ENCODE measurements at regions not wholly inside any gene's neighbourhood (a gene's known extent, or its start where the extent isn't known, plus 50 kb on each side); places are given as distances from the start of the nearest gene placed in this dataset.

DNA sequence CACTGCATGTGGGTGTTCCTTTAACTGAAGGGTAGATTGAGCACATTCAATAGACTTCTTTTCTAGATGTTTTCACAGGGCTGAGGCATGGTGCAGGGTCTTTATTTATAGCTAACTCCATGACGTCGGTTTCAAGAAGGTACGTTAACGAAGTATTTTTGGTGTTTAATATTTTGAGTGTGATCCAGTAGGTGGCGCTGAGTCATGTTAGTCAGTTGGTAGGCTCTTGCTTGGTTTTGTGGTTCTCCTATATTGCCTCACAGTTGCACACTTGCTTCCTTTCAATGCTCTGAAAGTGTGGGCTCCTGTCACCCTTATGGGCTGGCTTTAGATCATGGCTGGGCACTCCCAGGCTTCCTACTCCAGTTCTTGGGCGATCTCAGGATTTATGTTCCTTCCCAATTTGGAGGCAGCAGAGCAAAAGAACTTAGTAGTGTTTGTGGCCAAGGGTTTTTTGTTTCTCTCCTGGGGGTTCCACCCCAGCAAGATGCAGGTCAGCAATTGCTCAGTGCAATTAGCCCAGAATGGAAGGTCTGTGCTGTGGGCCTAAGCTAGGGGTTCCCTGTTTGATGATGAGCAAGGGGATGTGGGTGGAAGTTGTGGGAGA is 471.6 kb upstream of the FOXG1 start:
- peak; percentile 47 for DNase-seq (ENCODE audit: extremely low spot score)
- POLR2A ChIA-PET: interaction anchor here (0.7 kb wide), 1 partner anchor 22 kb away, joined by 3 read pairs; no protein-coding TSS in a partner anchor
- CTCF ChIA-PET: interaction anchor here (0.6 kb wide), 1 partner anchor 995 kb away, joined by 9 read pairs; no protein-coding TSS in a partner anchor
- TF ChIP-seq TARDBP (IDR thresholded peaks at IDR 0.05): no peak
- no peak for TF ChIP-seq LEF1 (IDR thresholded peaks at IDR 0.05; ENCODE audit: borderline replicate concordance)

DNA sequence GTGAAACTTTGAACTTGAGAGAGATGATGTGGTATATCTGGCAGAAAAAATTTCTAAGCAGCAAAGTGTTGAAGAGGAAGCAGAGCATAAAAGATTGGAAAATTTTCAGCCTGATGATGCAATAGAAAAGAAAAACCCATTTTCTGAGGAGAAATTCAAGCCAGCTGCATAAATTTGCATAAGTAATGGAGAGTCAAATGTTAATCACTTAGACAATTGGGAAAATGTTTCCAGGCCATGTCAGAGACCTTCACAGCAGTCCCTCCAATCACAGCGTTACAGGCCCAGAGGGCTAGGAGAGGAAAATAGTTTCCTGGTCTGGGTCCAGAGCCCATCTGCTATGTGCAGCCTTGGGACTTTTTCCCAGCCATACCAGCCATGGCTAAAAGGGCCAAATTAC is 469.0 kb upstream of the FOXG1 start:
- CTCF ChIA-PET: no interaction called here
- POLR2A ChIA-PET: no interaction called here
- DNase-seq (ENCODE audit: extremely low spot score): no peak
- no peak for TF ChIP-seq TARDBP (IDR thresholded peaks at IDR 0.05)
- TF ChIP-seq LEF1 (IDR thresholded peaks at IDR 0.05; ENCODE audit: borderline replicate concordance): no peak
- TF ChIP-seq FOXM1 (IDR thresholded peaks at IDR 0.05; ENCODE audit: borderline replicate concordance): no peak
- TF ChIP-seq SUZ12 (IDR thresholded peaks at IDR 0.05): no peak
- no peak for TF ChIP-seq SP1 (IDR thresholded peaks at IDR 0.05)
- no peak for TF ChIP-seq FOXK2 (IDR thresholded peaks at IDR 0.05)
- TF ChIP-seq ELF4 (IDR thresholded peaks at IDR 0.05): no peak
- no peak for TF ChIP-seq NFRKB (IDR thresholded peaks at IDR 0.05)
- TF ChIP-seq CTBP1 (IDR thresholded peaks at IDR 0.05; ENCODE audit: borderline replicate concordance): no peak
- TF ChIP-seq L3MBTL2 (conservative IDR thresholded peaks at IDR 0.05): no peak
- no peak for TF ChIP-seq FOXA1 (IDR thresholded peaks at IDR 0.05)
- no peak for TF ChIP-seq PKNOX1 (IDR thresholded peaks at IDR 0.05)
- TF ChIP-seq ZNF384 (IDR thresholded peaks at IDR 0.05): no peak
- TF ChIP-seq HDGF (IDR thresholded peaks at IDR 0.05; ENCODE audit: borderline replicate concordance): no peak
- no peak for TF ChIP-seq ARNT (IDR thresholded peaks at IDR 0.05)
- TF ChIP-seq BHLHE40 (IDR thresholded peaks at IDR 0.05; ENCODE audit: borderline replicate concordance): no peak

DNA sequence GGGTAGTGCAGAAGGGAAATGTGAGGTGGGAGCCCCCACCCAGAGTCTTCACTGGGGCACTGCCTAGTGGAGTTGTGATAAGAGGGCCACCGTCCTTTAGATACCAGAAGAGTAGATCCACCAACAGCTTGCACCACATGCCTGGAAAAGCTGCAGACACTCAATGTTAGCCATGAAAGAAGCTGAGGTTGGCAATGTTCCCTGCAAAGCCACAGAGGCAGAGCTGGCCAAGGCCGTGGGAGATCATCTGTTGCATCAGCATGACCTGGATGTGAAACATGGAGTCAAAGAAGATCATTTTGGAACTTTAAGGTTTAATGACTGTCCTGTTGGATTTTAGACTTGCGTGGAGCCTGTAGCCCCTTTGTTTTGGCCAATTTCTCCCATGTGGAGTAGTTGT is 468.4 kb upstream of the FOXG1 start:
- ChIA-PET POLR2A (no interaction called here), CTCF (no interaction called here)
- TF ChIP-seq L3MBTL2 (conservative IDR thresholded peaks at IDR 0.05) (no peak), ARNT (IDR thresholded peaks at IDR 0.05) (no peak), CTBP1 (IDR thresholded peaks at IDR 0.05; ENCODE audit: borderline replicate concordance) (no peak), HDGF (IDR thresholded peaks at IDR 0.05; ENCODE audit: borderline replicate concordance) (no peak), ELF4 (IDR thresholded peaks at IDR 0.05) (no peak), SP1 (IDR thresholded peaks at IDR 0.05) (no peak), TARDBP (IDR thresholded peaks at IDR 0.05) (no peak), SUZ12 (IDR thresholded peaks at IDR 0.05) (no peak), FOXM1 (IDR thresholded peaks at IDR 0.05; ENCODE audit: borderline replicate concordance) (no peak)
- no peak for DNase-seq (ENCODE audit: extremely low spot score)

DNA sequence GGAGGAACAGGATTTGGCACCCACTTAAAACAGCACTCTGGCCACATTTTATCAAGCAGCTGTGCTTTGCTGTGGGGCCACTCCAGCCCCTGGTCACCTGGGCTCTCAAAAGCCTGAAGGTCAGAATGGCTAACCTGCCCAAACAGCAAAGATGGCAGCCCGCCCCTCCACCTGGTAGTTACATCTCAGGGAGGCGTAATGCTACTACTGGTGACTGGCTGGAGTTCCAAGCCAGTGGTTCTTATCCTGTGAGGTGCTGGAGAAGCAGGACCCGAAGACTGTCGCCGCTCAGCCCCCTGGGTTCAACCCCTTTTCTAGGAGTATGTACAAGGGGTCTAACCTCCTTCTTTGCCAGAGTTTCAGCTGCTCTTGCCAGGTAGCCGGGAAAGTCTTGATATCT is 467.4 kb upstream of the FOXG1 start:
- no peak for DNase-seq (ENCODE audit: extremely low spot score)
- ChIA-PET CTCF (interaction anchor here (0.7 kb wide), 1 partner anchor 22 kb away, joined by 5 read pairs; no protein-coding TSS in a partner anchor), POLR2A (no interaction called here)
- no peak for TF ChIP-seq FOXK2 (IDR thresholded peaks at IDR 0.05)
- no peak for TF ChIP-seq PKNOX1 (IDR thresholded peaks at IDR 0.05)
- TF ChIP-seq LEF1 (IDR thresholded peaks at IDR 0.05; ENCODE audit: borderline replicate concordance): no peak
- TF ChIP-seq ARNT (IDR thresholded peaks at IDR 0.05): no peak
- TF ChIP-seq TARDBP (IDR thresholded peaks at IDR 0.05): no peak
- no peak for TF ChIP-seq CTBP1 (IDR thresholded peaks at IDR 0.05; ENCODE audit: borderline replicate concordance)
- no peak for TF ChIP-seq NFRKB (IDR thresholded peaks at IDR 0.05)
- TF ChIP-seq L3MBTL2 (conservative IDR thresholded peaks at IDR 0.05): no peak
- no peak for TF ChIP-seq HDGF (IDR thresholded peaks at IDR 0.05; ENCODE audit: borderline replicate concordance)
- no peak for TF ChIP-seq FOXM1 (IDR thresholded peaks at IDR 0.05; ENCODE audit: borderline replicate concordance)
- TF ChIP-seq SP1 (IDR thresholded peaks at IDR 0.05): no peak
- TF ChIP-seq ELF4 (IDR thresholded peaks at IDR 0.05): no peak
- no peak for TF ChIP-seq SUZ12 (IDR thresholded peaks at IDR 0.05)
- no peak for TF ChIP-seq FOXA1 (IDR thresholded peaks at IDR 0.05)
- no peak for TF ChIP-seq BHLHE40 (IDR thresholded peaks at IDR 0.05; ENCODE audit: borderline replicate concordance)
- no peak for TF ChIP-seq ZNF384 (IDR thresholded peaks at IDR 0.05)

DNA sequence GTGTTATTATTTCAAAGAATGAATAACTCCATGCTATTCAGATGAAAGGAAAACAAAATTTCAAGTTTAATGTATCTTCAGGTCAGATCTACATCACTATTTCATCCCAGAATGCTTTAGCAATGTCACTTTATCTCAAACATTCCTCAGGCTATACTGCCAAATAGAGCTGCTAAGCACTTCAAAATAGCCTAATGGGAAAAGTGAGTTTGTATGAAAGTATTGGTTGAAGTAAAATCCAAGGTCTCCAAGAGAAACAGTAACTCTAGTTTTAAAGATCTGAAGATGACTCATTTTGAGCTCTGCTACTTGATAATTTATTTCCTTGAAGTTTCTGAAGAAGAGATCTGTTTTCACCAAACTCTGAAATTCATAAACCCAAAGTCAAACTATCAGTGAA is 466.2 kb upstream of the FOXG1 start:
- CTCF ChIA-PET: no interaction called here
- TF ChIP-seq ELF4 (IDR thresholded peaks at IDR 0.05) (no peak), ZNF384 (IDR thresholded peaks at IDR 0.05) (no peak), FOXK2 (IDR thresholded peaks at IDR 0.05) (no peak), ARNT (IDR thresholded peaks at IDR 0.05) (no peak), L3MBTL2 (conservative IDR thresholded peaks at IDR 0.05) (no peak), SUZ12 (IDR thresholded peaks at IDR 0.05) (no peak), CTBP1 (IDR thresholded peaks at IDR 0.05; ENCODE audit: borderline replicate concordance) (no peak), SP1 (IDR thresholded peaks at IDR 0.05) (no peak), NFRKB (IDR thresholded peaks at IDR 0.05) (no peak), LEF1 (IDR thresholded peaks at IDR 0.05; ENCODE audit: borderline replicate concordance) (no peak), TARDBP (IDR thresholded peaks at IDR 0.05) (no peak), BHLHE40 (IDR thresholded peaks at IDR 0.05; ENCODE audit: borderline replicate concordance) (no peak), PKNOX1 (IDR thresholded peaks at IDR 0.05) (no peak), FOXA1 (IDR thresholded peaks at IDR 0.05) (no peak), HDGF (IDR thresholded peaks at IDR 0.05; ENCODE audit: borderline replicate concordance) (no peak), FOXM1 (IDR thresholded peaks at IDR 0.05; ENCODE audit: borderline replicate concordance) (no peak)
- DNase-seq (ENCODE audit: extremely low spot score): no peak
- POLR2A ChIA-PET: no interaction called here

DNA sequence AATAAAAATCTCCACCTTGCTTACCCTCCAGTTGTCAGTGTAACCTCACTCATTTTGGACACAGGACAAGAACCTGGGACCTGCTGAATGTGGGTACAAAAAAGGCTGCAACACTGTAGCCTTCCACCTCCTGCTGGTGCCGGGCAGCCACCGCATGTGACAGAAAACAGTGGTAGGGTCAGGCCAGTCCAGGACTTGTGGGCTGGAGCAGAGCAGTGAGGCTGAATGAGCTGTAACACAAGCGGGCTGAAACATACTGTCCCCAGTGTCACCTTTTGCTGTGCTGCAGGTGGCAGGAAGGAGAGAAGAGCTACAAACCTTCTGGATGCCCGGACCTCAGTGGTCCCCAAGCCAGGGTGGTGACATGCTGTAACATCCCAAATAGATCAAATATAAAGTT is 465.4 kb upstream of the FOXG1 start:
- CTCF ChIA-PET: no interaction called here

More for the DNA sequence above, 465.4 kb upstream of the FOXG1 start:
- DNase-seq (ENCODE audit: extremely low spot score): no peak
- TF ChIP-seq CTBP1 (IDR thresholded peaks at IDR 0.05; ENCODE audit: borderline replicate concordance) (no peak), FOXK2 (IDR thresholded peaks at IDR 0.05) (no peak), ARNT (IDR thresholded peaks at IDR 0.05) (no peak), PKNOX1 (IDR thresholded peaks at IDR 0.05) (no peak), SP1 (IDR thresholded peaks at IDR 0.05) (no peak), L3MBTL2 (conservative IDR thresholded peaks at IDR 0.05) (no peak), TARDBP (IDR thresholded peaks at IDR 0.05) (no peak), SUZ12 (IDR thresholded peaks at IDR 0.05) (no peak), ELF4 (IDR thresholded peaks at IDR 0.05) (no peak), LEF1 (IDR thresholded peaks at IDR 0.05; ENCODE audit: borderline replicate concordance) (no peak), HDGF (IDR thresholded peaks at IDR 0.05; ENCODE audit: borderline replicate concordance) (no peak), NFRKB (IDR thresholded peaks at IDR 0.05) (no peak), FOXM1 (IDR thresholded peaks at IDR 0.05; ENCODE audit: borderline replicate concordance) (no peak), FOXA1 (IDR thresholded peaks at IDR 0.05) (no peak)
- POLR2A ChIA-PET: no interaction called here

Measured in HEK293T (cell line).